HepG2 (cell line): ENCODE measurements at regions not wholly inside any gene's neighbourhood (a gene's known extent, or its start where the extent isn't known, plus 50 kb on each side); places are given as distances from the start of the nearest gene placed in this dataset.

ENCODE experiments used
- AKAP8 ChIP-seq: sonication (generic); formaldehyde crosslinking; IDR thresholded peaks from 2 replicates; pipeline ENCODE4 v1.5.1; 2020; ENCODE audit warnings: mild to moderate bottlenecking, missing genetic modification reagents
- EP300 ChIP-seq, 3 experiments: sonication (generic) in 1 of 3; formaldehyde crosslinking in 1 of 3; IDR thresholded peaks; 2 replicates each; pipeline versions ENCODE4 v1.5.1 to v1.6.1; 2011 to 2020; ENCODE audit warnings: low read depth in 2 of 3, low read length in 2 of 3, borderline replicate concordance in 1 of 3, improper control_type of control experiment in 1 of 3, mild to moderate bottlenecking in 1 of 3, missing genetic modification reagents in 1 of 3, moderate library complexity in 1 of 3
- ETS1 ChIP-seq: sonication (generic); formaldehyde crosslinking; IDR thresholded peaks from 2 replicates; pipeline ENCODE4 v1.4.0; 2020; ENCODE audit warnings: missing genetic modification reagents
- ETV6 ChIP-seq: sonication (generic); formaldehyde crosslinking; conservative IDR thresholded peaks from 2 replicates; pipeline ENCODE4 v1.4.0; 2020; ENCODE audit warnings: missing genetic modification reagents
- NCOA1 ChIP-seq: sonication (generic); formaldehyde crosslinking; IDR thresholded peaks from 2 replicates; pipeline ENCODE4 v1.9.0; 2021; ENCODE audit warnings: missing genetic modification reagents
- ZNF383 ChIP-seq: sonication (generic); formaldehyde crosslinking; IDR thresholded peaks from 2 replicates; pipeline ENCODE4 v1.4.0; 2020; ENCODE audit warnings: missing genetic modification reagents, mild to moderate bottlenecking, borderline replicate concordance
- ZNF704 ChIP-seq: sonication (generic); formaldehyde crosslinking; IDR thresholded peaks from 2 replicates; pipeline ENCODE4 v1.8.1; 2023; ENCODE audit warnings: mild to moderate bottlenecking, inconsistent platforms, moderate library complexity, missing genetic modification reagents, borderline replicate concordance
- ZNF781 ChIP-seq: sonication (generic); formaldehyde crosslinking; IDR thresholded peaks from 2 replicates; pipeline ENCODE4 v1.5.1; 2020; ENCODE audit warnings: borderline replicate concordance, mild to moderate bottlenecking, missing genetic modification reagents; ENCODE audit errors: not compliant biosample characterization
- TF ChIP-seq, protein P1 (sequence below): fragments of 450-650 bp; IDR thresholded peaks from 2 replicates; pipeline ENCODE4 v1.6.1; 2017; ENCODE audit warnings: mild to moderate bottlenecking

DNA sequence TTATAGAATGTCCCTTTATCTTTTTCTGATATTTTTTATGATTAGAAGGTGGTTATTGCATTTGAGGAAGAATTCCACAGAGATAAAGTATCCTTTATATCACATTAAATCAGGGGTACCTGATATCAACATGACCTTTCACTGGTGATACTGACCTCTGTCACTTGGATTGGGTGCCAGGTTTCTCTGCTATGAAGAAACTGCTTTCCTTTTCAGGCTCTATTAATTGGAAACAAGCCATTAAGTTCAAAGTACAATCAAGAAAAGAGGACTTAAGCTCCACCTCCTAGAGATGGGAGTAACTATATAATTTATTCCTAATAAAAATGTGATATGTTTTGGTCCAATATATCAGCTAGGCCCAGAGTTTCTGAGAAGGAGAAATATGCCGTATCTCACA is 514.6 kb upstream of the TYRP1 start:
- no peak for TF ChIP-seq ZNF781 (CRISPR knock-in tag)
- TF ChIP-seq, protein P1, sequence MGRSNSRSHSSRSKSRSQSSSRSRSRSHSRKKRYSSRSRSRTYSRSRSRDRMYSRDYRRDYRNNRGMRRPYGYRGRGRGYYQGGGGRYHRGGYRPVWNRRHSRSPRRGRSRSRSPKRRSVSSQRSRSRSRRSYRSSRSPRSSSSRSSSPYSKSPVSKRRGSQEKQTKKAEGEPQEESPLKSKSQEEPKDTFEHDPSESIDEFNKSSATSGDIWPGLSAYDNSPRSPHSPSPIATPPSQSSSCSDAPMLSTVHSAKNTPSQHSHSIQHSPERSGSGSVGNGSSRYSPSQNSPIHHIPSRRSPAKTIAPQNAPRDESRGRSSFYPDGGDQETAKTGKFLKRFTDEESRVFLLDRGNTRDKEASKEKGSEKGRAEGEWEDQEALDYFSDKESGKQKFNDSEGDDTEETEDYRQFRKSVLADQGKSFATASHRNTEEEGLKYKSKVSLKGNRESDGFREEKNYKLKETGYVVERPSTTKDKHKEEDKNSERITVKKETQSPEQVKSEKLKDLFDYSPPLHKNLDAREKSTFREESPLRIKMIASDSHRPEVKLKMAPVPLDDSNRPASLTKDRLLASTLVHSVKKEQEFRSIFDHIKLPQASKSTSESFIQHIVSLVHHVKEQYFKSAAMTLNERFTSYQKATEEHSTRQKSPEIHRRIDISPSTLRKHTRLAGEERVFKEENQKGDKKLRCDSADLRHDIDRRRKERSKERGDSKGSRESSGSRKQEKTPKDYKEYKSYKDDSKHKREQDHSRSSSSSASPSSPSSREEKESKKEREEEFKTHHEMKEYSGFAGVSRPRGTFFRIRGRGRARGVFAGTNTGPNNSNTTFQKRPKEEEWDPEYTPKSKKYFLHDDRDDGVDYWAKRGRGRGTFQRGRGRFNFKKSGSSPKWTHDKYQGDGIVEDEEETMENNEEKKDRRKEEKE: no peak
- TF ChIP-seq AKAP8 (CRISPR knock-in tag): no peak
- no peak for TF ChIP-seq EP300 (IDR thresholded peaks at IDR 0.05; ENCODE audit: low read depth in 2 of 2, low read length in 2 of 2)
- TF ChIP-seq EP300 (CRISPR knock-in tag; IDR thresholded peaks at IDR 0.05; ENCODE audit: borderline replicate concordance): no peak
- no peak for TF ChIP-seq ZNF704 (CRISPR knock-in tag)
- no peak for TF ChIP-seq ZNF383 (CRISPR knock-in tag)
- no peak for TF ChIP-seq NCOA1 (CRISPR knock-in tag)
- no peak for TF ChIP-seq ETV6 (CRISPR knock-in tag)
- TF ChIP-seq ETS1 (CRISPR knock-in tag): no peak
